Endodermal cell (in vitro differentiated cells): ENCODE measurements at regions not wholly inside any gene's neighbourhood (a gene's known extent, or its start where the extent isn't known, plus 50 kb on each side); places are given as distances from the start of the nearest gene placed in this dataset.
"Not testable (repeated sequence)": the region's sequence is repeated elsewhere in the genome, so short reads cannot be mapped to it uniquely, and the experiment has no call there.

Source experiments
- DNase-seq: peaks from one replicate; pipeline ENCODE4 v3.0.0-alpha.2; 2017
- H3K27ac ChIP-seq: 2 replicates; pipeline ENCODE4 v1.5.1; 2013; ENCODE audit warnings: mild to moderate bottlenecking, low read depth, low read length, moderate library complexity
- H3K27me3 ChIP-seq: 2 replicates; pipeline ENCODE4 v1.6.1; 2013; ENCODE audit warnings: mild to moderate bottlenecking, low read length, moderate library complexity; ENCODE audit not compliant: insufficient read depth, control insufficient read depth, poor library complexity, severe bottlenecking
- H3K36me3 ChIP-seq: 2 replicates; pipeline ENCODE4 v1.7.0; 2013; ENCODE audit warnings: mild to moderate bottlenecking, low read length, moderate library complexity; ENCODE audit not compliant: control insufficient read depth, insufficient read depth
- H3K4me1 ChIP-seq: one replicate; pipeline ENCODE4 v1.7.0; 2013; ENCODE audit warnings: low read length; ENCODE audit not compliant: control insufficient read depth, insufficient read depth
- H3K4me3 ChIP-seq: 2 replicates; pipeline ENCODE4 v1.5.1; 2013; ENCODE audit warnings: mild to moderate bottlenecking, low read length, moderate library complexity
- H3K9ac ChIP-seq: 2 replicates; pipeline ENCODE4 v1.6.1; 2013; ENCODE audit warnings: mild to moderate bottlenecking, low read length, moderate library complexity; ENCODE audit not compliant: poor library complexity, severe bottlenecking; ENCODE audit errors: extremely low read depth
- H3K9me3 ChIP-seq: 2 replicates; pipeline ENCODE4 v1.6.1; 2013; ENCODE audit warnings: mild to moderate bottlenecking, low read length, moderate library complexity; ENCODE audit not compliant: control insufficient read depth
- H3K27ac Mint-ChIP-seq: 2 replicates; pipeline ENCODE4 v1.8.0; 2020; ENCODE audit warnings: mixed read lengths
- H3K27me3 Mint-ChIP-seq: 2 replicates; pipeline ENCODE4 v1.8.0; 2021; ENCODE audit warnings: mild to moderate bottlenecking, mixed read lengths; ENCODE audit not compliant: insufficient read depth
- H3K36me3 Mint-ChIP-seq: 2 replicates; pipeline ENCODE4 v1.8.0; 2020; ENCODE audit warnings: low read depth, mixed read lengths
- H3K4me1 Mint-ChIP-seq: 2 replicates; pipeline ENCODE4 v1.8.0; 2020; ENCODE audit warnings: mixed read lengths
- H3K4me3 Mint-ChIP-seq: 2 replicates; pipeline ENCODE4 v1.8.0; 2020; ENCODE audit warnings: mild to moderate bottlenecking, moderate library complexity, mixed read lengths
- H3K9me3 Mint-ChIP-seq: 2 replicates; pipeline ENCODE4 v1.8.0; 2020; ENCODE audit warnings: mild to moderate bottlenecking, mixed read lengths
- CTCF ChIP-seq: fragments of 200-600 bp; sonication (generic); conservative IDR thresholded peaks from 2 replicates; pipeline ENCODE4 v1.5.0; 2021; ENCODE audit warnings: antibody characterized with exemption, mild to moderate bottlenecking
- WGBS, 2 experiments: methylation state at CpG; one replicate each; pipeline versions ENCODE4 v1.1.5 to v1.1.7; 2013; ENCODE audit warnings: missing lambda C conversion rate in 2 of 2, mixed read lengths in 1 of 2; ENCODE audit not compliant: insufficient coverage in 1 of 2, insufficient read length in 1 of 2; 5-methylcytosine and 5-hydroxymethylcytosine counted together

GRCh38 chr14:42488965-42489364, 882.3 kb downstream of the LRFN5 start:
- Histone ChIP-seq H3K36me3 (no peaks in the 10 kb centered on the region), H3K27me3 (no peaks in the 10 kb centered on the region), H3K27ac (no peak overlapping the region), H3K4me1 (no peaks in the 10 kb centered on the region), H3K9me3 (no peaks in the 10 kb centered on the region), H3K4me3 (no peak overlapping the region), H3K9ac (no peak overlapping the region)
- Mint-ChIP-seq H3K27me3 (no peaks in the 10 kb centered on the region), H3K9me3 (no peaks in the 10 kb centered on the region), H3K27ac (no peak overlapping the region), H3K4me1 (no peaks in the 10 kb centered on the region), H3K4me3 (no peak overlapping the region), H3K36me3 (no peaks in the 10 kb centered on the region)
- TF ChIP-seq CTCF: no peak
- 95 to 100% methylated on average over 1 of the region's 1 CpG for WGBS, 2 experiments
- DNase-seq: no peak

- H3K27me3 Mint-ChIP-seq, H3K36me3 Mint-ChIP-seq, H3K4me3 ChIP-seq, H3K27ac Mint-ChIP-seq, H3K9me3 Mint-ChIP-seq, H3K4me3 Mint-ChIP-seq, H3K36me3 ChIP-seq, H3K4me1 Mint-ChIP-seq, H3K27me3 ChIP-seq, H3K27ac ChIP-seq, DNase-seq, H3K4me1 ChIP-seq, H3K9me3 ChIP-seq, H3K9ac ChIP-seq: not testable (repeated sequence)
- 93% methylated on average over 14 to 40 of the region's 41 CpGs for WGBS, 2 experiments
Measured at GRCh38 chr14:42482345-42482971, 875.8 kb downstream of the LRFN5 start.

- H3K4me3 Mint-ChIP-seq, H3K9me3 Mint-ChIP-seq, H3K4me1 Mint-ChIP-seq: not testable (repeated sequence)
Measured at GRCh38 chr14:42481714-42482113, 875.0 kb downstream of the LRFN5 start.

GRCh38 chr14:42480255-42480654, 873.6 kb downstream of the LRFN5 start:
- Mint-ChIP-seq H3K4me1 (peaks cover 2% of the 10 kb centered on the region), H3K4me3 (no peak overlapping the region), H3K36me3 (peaks cover 2% of the 10 kb centered on the region), H3K9me3 (peaks cover 9% of the 10 kb centered on the region), H3K27ac (no peak overlapping the region), H3K27me3 (no peaks in the 10 kb centered on the region)
- 92 to 100% methylated on average over 1 of the region's 1 CpG for WGBS, 2 experiments
- H3K4me3 ChIP-seq: no peak overlapping the region
- peaks cover 8% of the 10 kb centered on the region for H3K9me3 ChIP-seq
- no peaks in the 10 kb centered on the region for H3K27me3 ChIP-seq
- no peaks in the 10 kb centered on the region for H3K36me3 ChIP-seq
- DNase-seq: no peak
- TF ChIP-seq CTCF: no peak
- peaks cover 3% of the 10 kb centered on the region for H3K4me1 ChIP-seq
- H3K9ac ChIP-seq: no peak overlapping the region
- no peak overlapping the region for H3K27ac ChIP-seq

More at GRCh38 chr14:42481714-42482113, 875.0 kb downstream of the LRFN5 start:
- H3K27ac Mint-ChIP-seq, DNase-seq, H3K4me3 ChIP-seq, H3K36me3 Mint-ChIP-seq, H3K27me3 ChIP-seq, H3K27ac ChIP-seq, H3K9ac ChIP-seq, H3K9me3 ChIP-seq, H3K27me3 Mint-ChIP-seq, H3K4me1 ChIP-seq, H3K36me3 ChIP-seq: not testable (repeated sequence)
- WGBS, 2 experiments: 91 to 95% methylated on average over 4 to 8 of the region's 8 CpGs
